22Rv1 (cell line): ENCODE measurements at regions not wholly inside any gene's neighbourhood (a gene's known extent, or its start where the extent isn't known, plus 50 kb on each side); places are given as distances from the start of the nearest gene placed in this dataset.

ENCODE experiments used
- H3K27ac ChIP-seq: fragments of 450-650 bp; 2 replicates; pipeline ENCODE4 v1.5.1; 2017
- CTCF ChIP-seq: fragments of 450-650 bp; IDR thresholded peaks from 2 replicates; pipeline ENCODE4 v1.5.1; 2017; ENCODE audit warnings: mild to moderate bottlenecking
- ZFX ChIP-seq: fragments of 450-650 bp; IDR thresholded peaks from 2 replicates; pipeline ENCODE4 v1.6.1; 2017; ENCODE audit warnings: antibody characterized with exemption, borderline replicate concordance

GRCh38 chr17:83144421-83145357 lies 65.3 kb downstream of the METRNL start:
- TF ChIP-seq ZFX = no peak
- no peak for TF ChIP-seq CTCF
- H3K27ac ChIP-seq = no peak overlapping the region

- TF ChIP-seq ZFX = no peak
- TF ChIP-seq CTCF = no peak
Observed at GRCh38 chr17:83145358-83145738, 65.9 kb downstream of the METRNL start.

GRCh38 chr17:83145831-83146230 lies 66.4 kb downstream of the METRNL start:
- TF ChIP-seq CTCF (no peak), ZFX (no peak)

More at GRCh38 chr17:83145358-83145738, 65.9 kb downstream of the METRNL start:
- H3K27ac ChIP-seq = no peak overlapping the region

GRCh38 chr17:83146347-83146746 lies 66.9 kb downstream of the METRNL start:
- no peak overlapping the region for H3K27ac ChIP-seq
- no peak for TF ChIP-seq CTCF
- no peak for TF ChIP-seq ZFX

More at GRCh38 chr17:83145831-83146230, 66.4 kb downstream of the METRNL start:
- no peak overlapping the region for H3K27ac ChIP-seq

- TF ChIP-seq CTCF (no peak), ZFX (no peak)
- H3K27ac ChIP-seq = no peak overlapping the region
Observed at GRCh38 chr17:83147280-83147679, 67.9 kb downstream of the METRNL start.

- H3K27ac ChIP-seq = no peak overlapping the region
- TF ChIP-seq ZFX (no peak), CTCF (no peak)
Observed at GRCh38 chr17:83148317-83149028, 69.1 kb downstream of the METRNL start.
